ENCODE measurements at regions not wholly inside any gene's neighbourhood (a gene's known extent, or its start where the extent isn't known, plus 50 kb on each side); places are given as distances from the start of the nearest gene placed in this dataset.

DNA sequence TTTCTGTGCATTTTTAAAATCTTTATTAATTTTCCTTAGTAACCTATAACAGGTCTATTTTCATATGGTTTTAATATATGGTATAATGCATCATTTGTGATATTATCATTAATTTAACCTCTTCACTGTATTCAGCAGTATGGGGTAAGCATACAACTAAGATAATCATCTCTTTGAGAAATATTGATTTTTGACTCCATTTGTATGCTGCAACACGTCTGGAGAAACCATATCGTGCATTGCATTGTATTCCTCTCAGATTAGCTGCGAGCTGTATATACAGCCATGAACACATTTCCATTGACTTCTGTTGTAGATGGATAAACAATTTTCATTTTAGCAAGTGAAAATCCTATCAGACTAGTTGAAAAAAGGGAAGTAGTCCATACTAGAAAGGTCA, 2275.8 kb upstream of the PCDH20 start:
- TF ChIP-seq, protein P1, sequence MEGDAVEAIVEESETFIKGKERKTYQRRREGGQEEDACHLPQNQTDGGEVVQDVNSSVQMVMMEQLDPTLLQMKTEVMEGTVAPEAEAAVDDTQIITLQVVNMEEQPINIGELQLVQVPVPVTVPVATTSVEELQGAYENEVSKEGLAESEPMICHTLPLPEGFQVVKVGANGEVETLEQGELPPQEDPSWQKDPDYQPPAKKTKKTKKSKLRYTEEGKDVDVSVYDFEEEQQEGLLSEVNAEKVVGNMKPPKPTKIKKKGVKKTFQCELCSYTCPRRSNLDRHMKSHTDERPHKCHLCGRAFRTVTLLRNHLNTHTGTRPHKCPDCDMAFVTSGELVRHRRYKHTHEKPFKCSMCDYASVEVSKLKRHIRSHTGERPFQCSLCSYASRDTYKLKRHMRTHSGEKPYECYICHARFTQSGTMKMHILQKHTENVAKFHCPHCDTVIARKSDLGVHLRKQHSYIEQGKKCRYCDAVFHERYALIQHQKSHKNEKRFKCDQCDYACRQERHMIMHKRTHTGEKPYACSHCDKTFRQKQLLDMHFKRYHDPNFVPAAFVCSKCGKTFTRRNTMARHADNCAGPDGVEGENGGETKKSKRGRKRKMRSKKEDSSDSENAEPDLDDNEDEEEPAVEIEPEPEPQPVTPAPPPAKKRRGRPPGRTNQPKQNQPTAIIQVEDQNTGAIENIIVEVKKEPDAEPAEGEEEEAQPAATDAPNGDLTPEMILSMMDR (IDR thresholded peaks at IDR 0.05; ENCODE audit: poor library complexity): no peak
- TF ChIP-seq EZH2 (IDR thresholded peaks at IDR 0.05; ENCODE audit: borderline replicate concordance): no peak
- no peak for TF ChIP-seq EZH2phosphoT487 (IDR thresholded peaks at IDR 0.05; ENCODE audit: low read depth, severe bottlenecking, unreplicated experiment)

Data from hepatocyte (in vitro differentiated cells).